ENCODE measurements at regions not wholly inside any gene's neighbourhood (a gene's known extent, or its start where the extent isn't known, plus 50 kb on each side); places are given as distances from the start of the nearest gene placed in this dataset.

DNA sequence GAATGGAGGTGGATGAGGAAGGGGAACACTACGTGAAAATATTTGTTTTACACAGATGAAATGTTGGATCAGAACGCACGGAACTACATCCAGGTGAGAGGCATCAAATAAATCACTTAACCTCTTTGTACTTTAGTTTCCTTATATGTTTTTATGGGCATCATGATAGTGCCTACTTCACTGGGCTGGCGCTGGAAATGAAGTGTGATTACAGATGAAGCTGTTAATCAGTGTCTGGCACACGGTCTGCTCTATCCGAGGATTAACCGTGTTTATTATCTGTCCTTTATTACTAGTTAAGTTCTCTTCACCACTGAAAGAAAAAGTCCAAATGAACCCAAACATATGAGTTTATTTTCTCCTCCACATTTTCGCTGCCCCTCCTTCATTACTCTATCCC is 96.0 kb upstream of the TRABD2B start:
- TF ChIP-seq EZH2 (IDR thresholded peaks at IDR 0.05) (no peak), POLR2AphosphoS5 (IDR thresholded peaks at IDR 0.05; ENCODE audit: borderline replicate concordance, low read depth, low read length) (no peak)

All from SK-N-MC (cell line).